CD4-positive, alpha-beta T cell treated with Interleukin-2 at 100 ng/mL for 4 hours (primary cell): ENCODE measurements at regions not wholly inside any gene's neighbourhood (a gene's known extent, or its start where the extent isn't known, plus 50 kb on each side); places are given as distances from the start of the nearest gene placed in this dataset.
"Not testable (repeated sequence)": the region's sequence is repeated elsewhere in the genome, so short reads cannot be mapped to it uniquely, and the experiment has no call there.

ENCODE experiments used
- DNase-seq: peaks from one replicate; pipeline ENCODE4 v3.0.0-alpha.2; 2020; ENCODE audit warnings: low spot score

GRCh38 chr7:135872861-135873260 is 104.3 kb downstream of the MTPN start:
- not testable (repeated sequence) for DNase-seq

GRCh38 chr7:135862586-135863340 is 114.2 kb upstream of the FAM180A start:
- DNase-seq = no peak

GRCh38 chr7:135859538-135859937 is 110.9 kb upstream of the FAM180A start:
- DNase-seq = no peak

GRCh38 chr7:135858851-135859250 is 110.2 kb upstream of the FAM180A start:
- no peak for DNase-seq

GRCh38 chr7:135858379-135858778 is 109.8 kb upstream of the FAM180A start:
- DNase-seq = no peak

GRCh38 chr7:135857519-135858274 is 109.1 kb upstream of the FAM180A start:
- no peak for DNase-seq

- no peak for DNase-seq
These were observed 107.9 kb upstream of the FAM180A start for GRCh38 chr7:135856356-135857144.

GRCh38 chr7:135855846-135856245 is 107.2 kb upstream of the FAM180A start:
- no peak for DNase-seq

- DNase-seq = no peak
These were observed 104.9 kb upstream of the FAM180A start for GRCh38 chr7:135853499-135853898.

GRCh38 chr7:135853008-135853407 is 104.4 kb upstream of the FAM180A start:
- DNase-seq = no peak

- no peak for DNase-seq
These were observed 98.6 kb upstream of the FAM180A start for GRCh38 chr7:135847242-135847641.

- no peak for DNase-seq
These were observed 97.7 kb upstream of the FAM180A start for GRCh38 chr7:135846339-135846738.

- DNase-seq = no peak
These were observed 96.9 kb upstream of the FAM180A start for GRCh38 chr7:135845415-135846075.

GRCh38 chr7:135844903-135845302 is 96.3 kb upstream of the FAM180A start:
- DNase-seq = no peak

GRCh38 chr7:135843214-135843613 is 94.6 kb upstream of the FAM180A start:
- no peak for DNase-seq

GRCh38 chr7:135842446-135843179 is 94.0 kb upstream of the FAM180A start:
- DNase-seq = no peak

- no peak for DNase-seq
These were observed 92.0 kb upstream of the FAM180A start for GRCh38 chr7:135840591-135840990.

- no peak for DNase-seq
These were observed 89.1 kb upstream of the FAM180A start for GRCh38 chr7:135837675-135838074.

- no peak for DNase-seq
These were observed 85.7 kb upstream of the FAM180A start for GRCh38 chr7:135834266-135834665.

- no peak for DNase-seq
These were observed 85.0 kb upstream of the FAM180A start for GRCh38 chr7:135833642-135834041.

- DNase-seq = peak; percentile 55
These were observed 83.0 kb upstream of the FAM180A start for GRCh38 chr7:135831455-135832195.
